GM18951 (cell line): ENCODE measurements at regions not wholly inside any gene's neighbourhood (a gene's known extent, or its start where the extent isn't known, plus 50 kb on each side); places are given as distances from the start of the nearest gene placed in this dataset.
"Not testable (repeated sequence)": the region's sequence is repeated elsewhere in the genome, so short reads cannot be mapped to it uniquely, and the experiment has no call there.

Source experiments
- POLR2A ChIP-seq: IDR thresholded peaks from 4 replicates; pipeline ENCODE4 v1.6.1; 2011; ENCODE audit warnings: mild to moderate bottlenecking; ENCODE audit not compliant: insufficient read length, insufficient read depth; ENCODE audit errors: extremely low read depth
- in situ Hi-C: fragments of 300-500 bp; cut with MboI; formaldehyde crosslinking; loops from one replicate; pipeline ENCODE4 v1.12.0; 2022; ENCODE audit warnings: low sequenced_read_pairs, mixed read lengths, inconsistent platforms; ENCODE audit not compliant: unreplicated experiment

- no peak for TF ChIP-seq POLR2A
- in situ Hi-C loops: no loop called here
Measured at GRCh38 chr20:47917549-47918070, 132.3 kb upstream of the SULF2 start.

DNA sequence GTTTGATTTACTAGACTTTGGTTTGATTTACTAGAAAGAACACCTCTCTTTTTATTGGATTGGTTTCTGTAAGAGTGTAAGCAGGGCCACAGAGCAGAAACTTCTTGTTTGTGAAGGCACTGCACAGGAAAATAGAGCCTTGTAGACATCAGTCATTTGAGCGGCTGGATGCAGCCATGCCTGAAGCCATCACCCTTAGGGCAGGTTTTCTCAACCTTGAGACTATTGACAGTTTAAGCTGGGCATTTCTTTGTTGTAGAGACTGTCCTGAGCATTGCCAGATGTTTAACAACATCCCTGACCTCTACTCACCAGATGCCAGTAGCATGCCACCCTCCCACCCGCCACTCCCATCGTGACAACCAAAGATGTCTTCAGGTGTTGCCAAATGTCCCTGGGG lies 130.2 kb upstream of the SULF2 start:
- no peak for TF ChIP-seq POLR2A
- in situ Hi-C loops: no loop called here

- TF ChIP-seq POLR2A: no peak
- in situ Hi-C loops: no loop called here
Measured at GRCh38 chr20:47914792-47915191, 129.5 kb upstream of the SULF2 start.

DNA sequence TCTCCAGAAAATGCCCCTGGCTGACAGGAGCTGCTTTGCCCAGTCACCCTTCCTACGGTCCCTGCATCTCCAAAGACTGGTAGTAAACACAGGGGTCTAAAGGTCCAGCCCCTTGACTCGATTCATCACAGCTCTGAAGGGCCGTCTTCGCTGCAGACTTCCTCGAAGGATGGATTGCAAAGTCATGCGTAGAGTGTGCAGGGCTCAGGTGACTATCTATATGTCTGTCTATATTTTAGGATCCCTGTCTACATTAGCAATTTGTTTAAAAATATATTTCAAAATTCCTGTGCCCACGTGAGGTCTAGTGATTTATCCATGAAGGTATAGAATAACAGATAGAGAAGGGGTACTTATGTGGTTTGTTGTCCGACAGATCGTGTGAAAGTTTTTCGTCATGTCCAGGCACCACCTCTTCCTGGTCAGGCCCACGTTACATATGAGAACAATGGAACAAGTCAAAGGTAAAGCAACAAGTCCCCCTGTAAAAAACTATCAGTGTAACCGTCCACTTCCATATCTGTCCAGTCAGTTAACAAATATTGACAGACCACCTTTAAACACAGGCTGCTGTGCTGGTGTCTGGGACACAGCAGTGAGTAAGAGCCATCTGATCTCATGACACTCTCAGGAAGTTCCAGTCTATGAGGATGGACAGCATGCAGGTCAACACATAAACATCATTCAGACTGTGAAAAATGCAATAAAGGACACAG lies 127.7 kb upstream of the SULF2 start:
- in situ Hi-C loops: not testable (repeated sequence)

DNA sequence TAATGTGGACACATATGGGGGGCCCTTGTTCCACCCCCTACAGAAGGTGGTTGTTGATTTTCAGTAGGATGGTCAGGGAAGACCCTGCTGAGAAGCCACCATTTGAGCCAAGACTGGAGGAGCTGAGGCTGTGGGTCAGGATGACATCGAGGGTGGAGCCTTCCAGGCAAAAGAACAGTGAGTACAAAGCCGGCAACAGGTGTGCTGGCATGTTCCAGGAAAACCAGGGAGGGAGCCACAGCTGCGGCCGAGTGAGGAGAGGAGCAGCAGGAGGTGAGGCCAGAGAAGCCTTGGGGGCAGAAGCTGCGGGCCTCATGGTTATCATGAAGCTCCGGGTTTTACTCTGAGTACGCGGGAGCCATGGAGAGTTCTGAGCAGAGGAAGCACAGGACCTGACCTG lies 126.9 kb upstream of the SULF2 start:
- in situ Hi-C loops: not testable (repeated sequence)

GRCh38 chr20:47909696-47910369 lies 124.6 kb upstream of the SULF2 start:
- in situ Hi-C loops: not testable (repeated sequence)

GRCh38 chr20:47908361-47909035 lies 123.2 kb upstream of the SULF2 start:
- in situ Hi-C loops: not testable (repeated sequence)

- in situ Hi-C loops: not testable (repeated sequence)
Measured at GRCh38 chr20:47907951-47908350, 122.7 kb upstream of the SULF2 start.

- in situ Hi-C loops: no loop called here
- no peak for TF ChIP-seq POLR2A
Measured at GRCh38 chr20:47907031-47907675, 121.9 kb upstream of the SULF2 start.

DNA sequence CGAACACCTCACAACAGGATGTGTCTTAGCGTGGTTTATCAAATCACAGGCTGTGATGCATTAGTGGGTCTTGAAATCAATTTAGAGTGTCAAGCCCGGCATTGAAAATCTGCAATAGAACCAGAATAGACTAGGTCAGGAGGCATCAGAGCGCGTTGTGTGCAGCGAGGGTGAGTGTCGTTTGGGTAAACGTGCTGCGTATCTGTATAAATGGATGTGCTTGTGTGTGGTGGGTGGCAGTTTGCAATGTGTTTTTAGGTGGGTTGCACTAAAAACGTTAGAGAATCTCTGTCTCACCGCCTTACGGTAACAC lies 121.0 kb upstream of the SULF2 start:
- no peak for TF ChIP-seq POLR2A
- in situ Hi-C loops: no loop called here

DNA sequence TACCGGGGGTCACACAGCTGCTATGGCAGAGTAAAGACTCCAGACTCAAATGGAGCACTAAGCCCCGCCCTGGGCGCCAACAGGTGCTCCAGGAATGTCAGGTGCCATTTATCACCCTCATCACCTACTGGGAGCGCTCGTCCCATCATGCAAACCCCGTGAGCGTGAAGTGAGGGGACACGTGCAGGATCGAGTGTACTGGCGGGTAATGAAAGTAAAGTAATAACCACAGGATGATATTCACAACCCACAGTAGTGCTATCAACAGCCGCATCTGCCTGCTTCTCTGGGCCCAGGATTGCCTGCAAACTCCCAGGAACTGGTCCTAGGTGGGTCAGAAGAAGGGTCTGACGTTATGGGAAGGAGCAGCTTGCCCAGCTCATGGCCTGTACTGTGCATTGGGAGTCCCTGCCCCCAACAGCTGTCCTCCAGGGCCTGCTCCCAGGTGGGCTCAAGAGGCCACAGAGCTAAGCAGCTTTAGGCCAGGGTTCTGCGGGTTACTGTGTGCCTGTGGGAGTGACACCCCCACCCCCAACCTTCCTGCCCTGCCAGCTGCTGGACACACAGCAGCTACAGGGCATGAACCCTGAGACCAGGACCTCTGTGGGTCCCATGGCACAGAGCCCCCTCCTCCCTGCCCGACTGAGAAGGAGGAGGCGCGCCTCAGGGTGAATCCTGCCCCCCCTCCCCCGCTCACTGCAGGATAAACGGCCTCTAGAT lies 120.5 kb upstream of the SULF2 start:
- in situ Hi-C loops: no loop called here
- TF ChIP-seq POLR2A: no peak

GRCh38 chr20:47903009-47903408 lies 117.7 kb upstream of the SULF2 start:
- in situ Hi-C loops: not testable (repeated sequence)

GRCh38 chr20:47899313-47899712 lies 114.0 kb upstream of the SULF2 start:
- in situ Hi-C loops: loop anchor here (10.0 kb wide), 2 partner anchors 65 to 615 kb away; no protein-coding TSS in a partner anchor
